ENCODE measurements at regions not wholly inside any gene's neighbourhood (a gene's known extent, or its start where the extent isn't known, plus 50 kb on each side); places are given as distances from the start of the nearest gene placed in this dataset.

GRCh38 chr6:43919774-43920173 lies 149.8 kb downstream of the VEGFA start:
- TF ChIP-seq CTCF (IDR thresholded peaks at IDR 0.05) (no peak), SIN3A (IDR thresholded peaks at IDR 0.05; ENCODE audit: borderline replicate concordance, insufficient read depth, low read depth, low read length) (no peak), POLR2AphosphoS5 (IDR thresholded peaks at IDR 0.05; ENCODE audit: low read depth, low read length) (no peak), TCF7L2 (IDR thresholded peaks at IDR 0.05; ENCODE audit: low read depth, low read length) (no peak)

Data from Panc1 (cell line).